Vagina (tissue), 2 donors: ENCODE measurements at regions not wholly inside any gene's neighbourhood (a gene's known extent, or its start where the extent isn't known, plus 50 kb on each side); places are given as distances from the start of the nearest gene placed in this dataset.

Experiments
- CTCF ChIP-seq, 3 experiments: fragments of 450-650 bp in 2 of 3; fragments of 200-600 bp in 1 of 3; sonication (generic) in 1 of 3; IDR thresholded peaks; one replicate each; pipeline ENCODE4 v1.5.1; 2017 to 2019; ENCODE audit warnings: antibody characterized with exemption in 3 of 3, mild to moderate bottlenecking in 2 of 3, moderate library complexity in 2 of 3
- POLR2A ChIP-seq, 2 donors: fragments of 450-650 bp; IDR thresholded peaks; one replicate each; pipeline ENCODE4 v1.6.1; 2017; ENCODE audit warnings: antibody characterized with exemption in 2 of 2, mild to moderate bottlenecking in 2 of 2, moderate library complexity in 2 of 2
- POLR2AphosphoS5 ChIP-seq, 2 donors: sonication (generic); formaldehyde crosslinking; IDR thresholded peaks; one replicate each; pipeline ENCODE4 v1.9.0; 2017; ENCODE audit warnings: antibody characterized with exemption in 2 of 2, mild to moderate bottlenecking in 2 of 2, low read depth in 1 of 2; ENCODE audit not compliant: insufficient read depth in 1 of 2

GRCh38 chr13:83125791-83126190 is 756.5 kb downstream of the SLITRK1 start:
- TF ChIP-seq CTCF (IDR thresholded peaks at IDR 0.05) = no peak
- TF ChIP-seq POLR2AphosphoS5 (IDR thresholded peaks at IDR 0.05; ENCODE audit: insufficient read depth in 1 of 2, low read depth in 1 of 2) = no peak
- no peak for TF ChIP-seq POLR2A (IDR thresholded peaks at IDR 0.05)
